K562 (cell line): ENCODE measurements at regions not wholly inside any gene's neighbourhood (a gene's known extent, or its start where the extent isn't known, plus 50 kb on each side); places are given as distances from the start of the nearest gene placed in this dataset.

ENCODE experiments used
- CBX1 ChIP-seq: sonication (generic); IDR thresholded peaks from 2 replicates; pipeline ENCODE4 v1.6.1; 2016; ENCODE audit warnings: antibody characterized with exemption, low read depth, mild to moderate bottlenecking
- DMBX1 ChIP-seq: fragments of 250-450 bp; sonication (Bioruptor Pico); IDR thresholded peaks from 2 replicates; pipeline ENCODE4 v1.8.0; 2022; ENCODE audit warnings: inconsistent platforms, mild to moderate bottlenecking, moderate library complexity, borderline replicate concordance
- KLF13 ChIP-seq: fragments of 450-650 bp; IDR thresholded peaks from 2 replicates; pipeline ENCODE4 v1.6.1; 2016; ENCODE audit warnings: missing genetic modification characterization, low read depth, mild to moderate bottlenecking, missing compliant biosample characterization, moderate library complexity, borderline replicate concordance
- SIX5 ChIP-seq, 2 experiments: IDR thresholded peaks; 2 replicates each; pipeline ENCODE4 v1.6.1; 2011; ENCODE audit warnings: low read length in 2 of 2, borderline replicate concordance in 1 of 2, low read depth in 1 of 2, mild to moderate bottlenecking in 1 of 2, moderate library complexity in 1 of 2; ENCODE audit not compliant: insufficient read depth in 1 of 2
- STAT5A ChIP-seq: IDR thresholded peaks from 2 replicates; pipeline ENCODE4 v1.6.1; 2012; ENCODE audit warnings: low read length, inconsistent platforms, borderline replicate concordance
- THRAP3 ChIP-seq: fragments of 450-650 bp; IDR thresholded peaks from 2 replicates; pipeline ENCODE4 v1.6.1; 2016; ENCODE audit warnings: mild to moderate bottlenecking, inconsistent platforms, borderline replicate concordance
- ZC3H11A ChIP-seq: IDR thresholded peaks from 2 replicates; pipeline ENCODE4 v1.6.1; 2012; ENCODE audit warnings: low read depth, low read length, improper control_type of control experiment
- ZNF324 ChIP-seq: fragments of 250-450 bp; sonication (Bioruptor Pico); IDR thresholded peaks from 2 replicates; pipeline ENCODE4 v1.4.0; 2020; ENCODE audit warnings: mild to moderate bottlenecking
- ZNF76 ChIP-seq: fragments of 250-450 bp; sonication (Bioruptor Pico); IDR thresholded peaks from 2 replicates; pipeline ENCODE4 v1.4.0; 2020; ENCODE audit warnings: mild to moderate bottlenecking, moderate library complexity, borderline replicate concordance
- TF ChIP-seq, protein P1 (sequence below): sonication (generic); formaldehyde crosslinking; IDR thresholded peaks from 2 replicates; pipeline ENCODE4 v1.8.0; 2022; ENCODE audit warnings: mild to moderate bottlenecking, missing genetic modification reagents, borderline replicate concordance
- TF ChIP-seq, protein P2 (sequence below), 2 experiments: fragments of 150-350 bp in 1 of 2; IDR thresholded peaks; 2 replicates each; pipeline ENCODE4 v1.6.1; 2012 to 2016; ENCODE audit warnings: low read depth in 2 of 2, low read length in 2 of 2, mild to moderate bottlenecking in 1 of 2, moderate library complexity in 1 of 2
- TF ChIP-seq, protein P3 (sequence below): fragments of 450-650 bp; formaldehyde crosslinking; IDR thresholded peaks from 2 replicates; pipeline ENCODE4 v1.4.0; 2022; ENCODE audit warnings: missing genetic modification characterization
- TF ChIP-seq, protein P4 (sequence below): sonication (generic); formaldehyde crosslinking; IDR thresholded peaks from 2 replicates; pipeline ENCODE4 v1.8.0; 2022; ENCODE audit warnings: mild to moderate bottlenecking, missing genetic modification reagents

DNA sequence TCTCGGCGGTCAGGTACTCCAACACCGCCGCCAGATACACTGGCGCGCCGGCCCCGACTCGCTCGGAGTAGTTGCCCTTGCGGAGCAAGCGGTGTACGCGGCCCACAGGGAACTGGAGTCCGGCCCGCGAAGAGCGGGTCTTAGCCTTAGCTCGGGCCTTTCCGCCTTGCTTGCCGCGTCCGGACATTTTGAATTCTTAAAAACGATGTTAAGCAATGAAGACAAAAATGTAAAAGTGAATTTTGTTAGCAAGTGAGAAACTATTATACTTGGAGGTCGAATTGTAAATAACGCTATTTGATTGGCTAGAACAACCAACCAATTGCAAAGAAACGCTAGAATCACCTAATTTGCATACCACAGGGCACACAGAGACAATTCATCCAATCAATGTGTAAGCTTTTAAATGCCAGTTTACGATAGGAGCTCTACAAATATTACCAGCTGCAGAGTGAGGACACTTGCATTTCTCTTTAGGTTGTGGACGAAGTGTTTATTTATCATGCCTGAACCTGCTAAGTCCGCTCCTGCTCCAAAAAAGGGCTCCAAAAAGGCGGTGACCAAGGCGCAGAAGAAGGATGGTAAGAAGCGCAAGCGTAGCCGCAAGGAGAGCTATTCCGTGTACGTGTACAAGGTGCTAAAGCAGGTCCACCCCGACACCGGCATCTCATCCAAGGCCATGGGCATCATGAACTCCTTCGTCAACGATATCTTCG is 112.0 kb downstream of the HFE start (continued):
- TF ChIP-seq, protein P1, sequence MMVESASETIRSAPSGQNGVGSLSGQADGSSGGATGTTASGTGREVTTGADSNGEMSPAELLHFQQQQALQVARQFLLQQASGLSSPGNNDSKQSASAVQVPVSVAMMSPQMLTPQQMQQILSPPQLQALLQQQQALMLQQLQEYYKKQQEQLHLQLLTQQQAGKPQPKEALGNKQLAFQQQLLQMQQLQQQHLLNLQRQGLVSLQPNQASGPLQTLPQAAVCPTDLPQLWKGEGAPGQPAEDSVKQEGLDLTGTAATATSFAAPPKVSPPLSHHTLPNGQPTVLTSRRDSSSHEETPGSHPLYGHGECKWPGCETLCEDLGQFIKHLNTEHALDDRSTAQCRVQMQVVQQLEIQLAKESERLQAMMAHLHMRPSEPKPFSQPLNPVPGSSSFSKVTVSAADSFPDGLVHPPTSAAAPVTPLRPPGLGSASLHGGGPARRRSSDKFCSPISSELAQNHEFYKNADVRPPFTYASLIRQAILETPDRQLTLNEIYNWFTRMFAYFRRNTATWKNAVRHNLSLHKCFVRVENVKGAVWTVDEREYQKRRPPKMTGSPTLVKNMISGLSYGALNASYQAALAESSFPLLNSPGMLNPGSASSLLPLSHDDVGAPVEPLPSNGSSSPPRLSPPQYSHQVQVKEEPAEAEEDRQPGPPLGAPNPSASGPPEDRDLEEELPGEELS (CRISPR knock-in tag), result 0 out of 2 replicates have a peak, but pooled peaks have one; percentile 74
- TF ChIP-seq, protein P2, sequence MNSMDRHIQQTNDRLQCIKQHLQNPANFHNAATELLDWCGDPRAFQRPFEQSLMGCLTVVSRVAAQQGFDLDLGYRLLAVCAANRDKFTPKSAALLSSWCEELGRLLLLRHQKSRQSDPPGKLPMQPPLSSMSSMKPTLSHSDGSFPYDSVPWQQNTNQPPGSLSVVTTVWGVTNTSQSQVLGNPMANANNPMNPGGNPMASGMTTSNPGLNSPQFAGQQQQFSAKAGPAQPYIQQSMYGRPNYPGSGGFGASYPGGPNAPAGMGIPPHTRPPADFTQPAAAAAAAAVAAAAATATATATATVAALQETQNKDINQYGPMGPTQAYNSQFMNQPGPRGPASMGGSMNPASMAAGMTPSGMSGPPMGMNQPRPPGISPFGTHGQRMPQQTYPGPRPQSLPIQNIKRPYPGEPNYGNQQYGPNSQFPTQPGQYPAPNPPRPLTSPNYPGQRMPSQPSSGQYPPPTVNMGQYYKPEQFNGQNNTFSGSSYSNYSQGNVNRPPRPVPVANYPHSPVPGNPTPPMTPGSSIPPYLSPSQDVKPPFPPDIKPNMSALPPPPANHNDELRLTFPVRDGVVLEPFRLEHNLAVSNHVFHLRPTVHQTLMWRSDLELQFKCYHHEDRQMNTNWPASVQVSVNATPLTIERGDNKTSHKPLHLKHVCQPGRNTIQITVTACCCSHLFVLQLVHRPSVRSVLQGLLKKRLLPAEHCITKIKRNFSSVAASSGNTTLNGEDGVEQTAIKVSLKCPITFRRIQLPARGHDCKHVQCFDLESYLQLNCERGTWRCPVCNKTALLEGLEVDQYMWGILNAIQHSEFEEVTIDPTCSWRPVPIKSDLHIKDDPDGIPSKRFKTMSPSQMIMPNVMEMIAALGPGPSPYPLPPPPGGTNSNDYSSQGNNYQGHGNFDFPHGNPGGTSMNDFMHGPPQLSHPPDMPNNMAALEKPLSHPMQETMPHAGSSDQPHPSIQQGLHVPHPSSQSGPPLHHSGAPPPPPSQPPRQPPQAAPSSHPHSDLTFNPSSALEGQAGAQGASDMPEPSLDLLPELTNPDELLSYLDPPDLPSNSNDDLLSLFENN (IDR thresholded peaks at IDR 0.05; ENCODE audit: low read depth in 2 of 2, low read length in 2 of 2), result peak in 1 of 2 experiments; percentile 69; a peak in 1 of 4 replicates
- TF ChIP-seq ZC3H11A (no peak), DMBX1 (CRISPR knock-in tag) (0 out of 2 replicates have a peak, but pooled peaks have one; percentile 22), ZNF76 (peak; percentile 52; the same call in 1 of the 2 replicates), KLF13 (tag) (0 out of 2 replicates have a peak, but pooled peaks have one; percentile 18), CBX1 (peak; percentile 53; the same call in 1 of the 2 replicates), SIX5 (IDR thresholded peaks at IDR 0.05; ENCODE audit: borderline replicate concordance in 1 of 2, insufficient read depth in 1 of 2, low read depth in 1 of 2, low read length in 2 of 2) (no peak), ZNF324 (CRISPR knock-in tag) (no peak), THRAP3 (no peak), STAT5A (peak; percentile 51; the same call in 1 of the 2 replicates)
- TF ChIP-seq, protein P3, sequence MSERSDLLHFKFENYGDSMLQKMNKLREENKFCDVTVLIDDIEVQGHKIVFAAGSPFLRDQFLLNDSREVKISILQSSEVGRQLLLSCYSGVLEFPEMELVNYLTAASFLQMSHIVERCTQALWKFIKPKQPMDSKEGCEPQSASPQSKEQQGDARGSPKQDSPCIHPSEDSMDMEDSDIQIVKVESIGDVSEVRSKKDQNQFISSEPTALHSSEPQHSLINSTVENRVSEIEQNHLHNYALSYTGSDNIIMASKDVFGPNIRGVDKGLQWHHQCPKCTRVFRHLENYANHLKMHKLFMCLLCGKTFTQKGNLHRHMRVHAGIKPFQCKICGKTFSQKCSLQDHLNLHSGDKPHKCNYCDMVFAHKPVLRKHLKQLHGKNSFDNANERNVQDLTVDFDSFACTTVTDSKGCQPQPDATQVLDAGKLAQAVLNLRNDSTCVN (CRISPR knock-in tag), result 0 out of 2 replicates have a peak, but pooled peaks have one; percentile 20
- TF ChIP-seq, protein P4, sequence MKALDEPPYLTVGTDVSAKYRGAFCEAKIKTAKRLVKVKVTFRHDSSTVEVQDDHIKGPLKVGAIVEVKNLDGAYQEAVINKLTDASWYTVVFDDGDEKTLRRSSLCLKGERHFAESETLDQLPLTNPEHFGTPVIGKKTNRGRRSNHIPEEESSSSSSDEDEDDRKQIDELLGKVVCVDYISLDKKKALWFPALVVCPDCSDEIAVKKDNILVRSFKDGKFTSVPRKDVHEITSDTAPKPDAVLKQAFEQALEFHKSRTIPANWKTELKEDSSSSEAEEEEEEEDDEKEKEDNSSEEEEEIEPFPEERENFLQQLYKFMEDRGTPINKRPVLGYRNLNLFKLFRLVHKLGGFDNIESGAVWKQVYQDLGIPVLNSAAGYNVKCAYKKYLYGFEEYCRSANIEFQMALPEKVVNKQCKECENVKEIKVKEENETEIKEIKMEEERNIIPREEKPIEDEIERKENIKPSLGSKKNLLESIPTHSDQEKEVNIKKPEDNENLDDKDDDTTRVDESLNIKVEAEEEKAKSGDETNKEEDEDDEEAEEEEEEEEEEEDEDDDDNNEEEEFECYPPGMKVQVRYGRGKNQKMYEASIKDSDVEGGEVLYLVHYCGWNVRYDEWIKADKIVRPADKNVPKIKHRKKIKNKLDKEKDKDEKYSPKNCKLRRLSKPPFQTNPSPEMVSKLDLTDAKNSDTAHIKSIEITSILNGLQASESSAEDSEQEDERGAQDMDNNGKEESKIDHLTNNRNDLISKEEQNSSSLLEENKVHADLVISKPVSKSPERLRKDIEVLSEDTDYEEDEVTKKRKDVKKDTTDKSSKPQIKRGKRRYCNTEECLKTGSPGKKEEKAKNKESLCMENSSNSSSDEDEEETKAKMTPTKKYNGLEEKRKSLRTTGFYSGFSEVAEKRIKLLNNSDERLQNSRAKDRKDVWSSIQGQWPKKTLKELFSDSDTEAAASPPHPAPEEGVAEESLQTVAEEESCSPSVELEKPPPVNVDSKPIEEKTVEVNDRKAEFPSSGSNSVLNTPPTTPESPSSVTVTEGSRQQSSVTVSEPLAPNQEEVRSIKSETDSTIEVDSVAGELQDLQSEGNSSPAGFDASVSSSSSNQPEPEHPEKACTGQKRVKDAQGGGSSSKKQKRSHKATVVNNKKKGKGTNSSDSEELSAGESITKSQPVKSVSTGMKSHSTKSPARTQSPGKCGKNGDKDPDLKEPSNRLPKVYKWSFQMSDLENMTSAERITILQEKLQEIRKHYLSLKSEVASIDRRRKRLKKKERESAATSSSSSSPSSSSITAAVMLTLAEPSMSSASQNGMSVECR, result peak; percentile 60
